ENCODE measurements at regions not wholly inside any gene's neighbourhood (a gene's known extent, or its start where the extent isn't known, plus 50 kb on each side); places are given as distances from the start of the nearest gene placed in this dataset.
"Not testable (repeated sequence)": the region's sequence is repeated elsewhere in the genome, so short reads cannot be mapped to it uniquely, and the experiment has no call there.

- DNase-seq (ENCODE audit: low read depth, low spot score) (no peak), ATAC-seq (no peak)
- Histone ChIP-seq H3K36me3 (ENCODE audit: control insufficient read depth, insufficient read depth, low read length) (no peaks in the 10 kb centered on the region), H3K4me3 (ENCODE audit: low read depth in 2 of 2, low read length in 2 of 2) (no peak overlapping the region), H3K4me1 (ENCODE audit: control insufficient read depth, insufficient read depth, low read length) (no peaks in the 10 kb centered on the region), H3K9me3 (ENCODE audit: control insufficient read depth, insufficient read depth, low read depth, low read length) (no peaks in the 10 kb centered on the region; the same call in 1 of the 2 replicates), H3K27ac (ENCODE audit: low read length) (no peak overlapping the region), H3K27me3 (ENCODE audit: control insufficient read depth, insufficient read depth, low read length) (no peaks in the 10 kb centered on the region)
- in situ Hi-C loops (cut with HindIII; ENCODE audit: low pct_unique_long_range_greater_than_20kb, low sequenced_read_pairs) (no loop called here), intact Hi-C loops (cut with micrococcal nuclease; ENCODE audit: unreplicated experiment) (no loop called here)
- ChIA-PET POLR2A (no interaction called here), CTCF (interaction anchor here (0.6 kb wide), 1 partner anchor 10 kb away, joined by 10 read pairs; no protein-coding TSS in a partner anchor)
- TF ChIP-seq REST (IDR thresholded peaks at IDR 0.05; ENCODE audit: insufficient read depth in 1 of 2, low read depth in 2 of 2, low read length in 1 of 2) (no peak), SIN3A (IDR thresholded peaks at IDR 0.05; ENCODE audit: borderline replicate concordance, insufficient read depth, low read depth, low read length) (no peak), TCF7L2 (IDR thresholded peaks at IDR 0.05; ENCODE audit: low read depth, low read length) (no peak), CTCF (IDR thresholded peaks at IDR 0.05) (no peak), POLR2AphosphoS5 (IDR thresholded peaks at IDR 0.05; ENCODE audit: low read depth, low read length) (no peak)
- no TSS peak for BruUV-seq (replicated peaks)
Measured at GRCh38 chr5:58312299-58312698, 147.6 kb downstream of the PLK2 start.

- no peaks in the 10 kb centered on the region for H3K36me3 ChIP-seq (ENCODE audit: control insufficient read depth, insufficient read depth, low read length)
- no TSS peak for BruUV-seq (replicated peaks)
- H3K27ac ChIP-seq (ENCODE audit: low read length): no peak overlapping the region
- in situ Hi-C loops (cut with HindIII; ENCODE audit: low pct_unique_long_range_greater_than_20kb, low sequenced_read_pairs): no loop called here
- H3K4me3 ChIP-seq (ENCODE audit: low read depth in 2 of 2, low read length in 2 of 2): no peak overlapping the region
- POLR2A ChIA-PET: no interaction called here
- H3K27me3 ChIP-seq (ENCODE audit: control insufficient read depth, insufficient read depth, low read length): no peaks in the 10 kb centered on the region
- H3K4me1 ChIP-seq (ENCODE audit: control insufficient read depth, insufficient read depth, low read length): no peaks in the 10 kb centered on the region
- H3K9me3 ChIP-seq (ENCODE audit: control insufficient read depth, insufficient read depth, low read depth, low read length): no peaks in the 10 kb centered on the region; the same call in 1 of the 2 replicates
- DNase-seq (ENCODE audit: low read depth, low spot score) (no peak), ATAC-seq (no peak)
- CTCF ChIA-PET: no interaction called here
- intact Hi-C loops (cut with micrococcal nuclease; ENCODE audit: unreplicated experiment): no loop called here
- TF ChIP-seq TCF7L2 (IDR thresholded peaks at IDR 0.05; ENCODE audit: low read depth, low read length) (no peak), CTCF (IDR thresholded peaks at IDR 0.05) (no peak), POLR2AphosphoS5 (IDR thresholded peaks at IDR 0.05; ENCODE audit: low read depth, low read length) (no peak), REST (IDR thresholded peaks at IDR 0.05; ENCODE audit: insufficient read depth in 1 of 2, low read depth in 2 of 2, low read length in 1 of 2) (no peak), SIN3A (IDR thresholded peaks at IDR 0.05; ENCODE audit: borderline replicate concordance, insufficient read depth, low read depth, low read length) (no peak)
Measured at GRCh38 chr5:58311526-58311925, 148.4 kb downstream of the PLK2 start.

GRCh38 chr5:58308384-58308783 is 151.5 kb downstream of the PLK2 start:
- CTCF ChIA-PET; POLR2A ChIA-PET; intact Hi-C loops (cut with micrococcal nuclease; ENCODE audit: unreplicated experiment); H3K36me3 ChIP-seq (ENCODE audit: control insufficient read depth, insufficient read depth, low read length); H3K4me1 ChIP-seq (ENCODE audit: control insufficient read depth, insufficient read depth, low read length); ATAC-seq; H3K27ac ChIP-seq (ENCODE audit: low read length); H3K4me3 ChIP-seq (ENCODE audit: low read depth in 2 of 2, low read length in 2 of 2); BruUV-seq (replicated peaks); H3K9me3 ChIP-seq (ENCODE audit: control insufficient read depth, insufficient read depth, low read depth, low read length); DNase-seq (ENCODE audit: low read depth, low spot score); H3K27me3 ChIP-seq (ENCODE audit: control insufficient read depth, insufficient read depth, low read length); in situ Hi-C loops (cut with HindIII; ENCODE audit: low pct_unique_long_range_greater_than_20kb, low sequenced_read_pairs): not testable (repeated sequence)

Data from Panc1 (cell line).